ENCODE measurements at regions not wholly inside any gene's neighbourhood (a gene's known extent, or its start where the extent isn't known, plus 50 kb on each side); places are given as distances from the start of the nearest gene placed in this dataset.

DNA sequence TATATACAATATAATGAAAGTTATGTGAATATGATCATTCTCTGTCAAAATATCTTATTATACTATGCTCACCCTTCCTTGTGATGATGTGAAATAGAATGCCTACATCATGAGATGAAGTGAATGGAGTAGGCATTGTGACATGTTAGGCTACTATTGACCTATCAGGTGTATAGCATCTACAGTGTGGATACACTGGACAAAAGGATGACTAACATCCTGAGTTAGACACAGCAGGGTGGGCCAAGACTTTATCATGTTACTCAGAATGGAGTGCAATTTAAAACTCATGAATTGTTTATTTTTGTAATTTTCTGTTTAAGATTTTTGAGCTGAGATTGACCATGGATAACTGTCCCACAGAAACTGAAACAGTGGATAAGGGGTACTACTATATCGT lies 53.4 kb upstream of the NAV3 start:
- Histone ChIP-seq H3K4me3 (ENCODE audit: low read depth, low read length) (no peak overlapping the region), H3K36me3 (ENCODE audit: control insufficient read depth in 2 of 2, insufficient read depth in 1 of 2, low read length in 2 of 2) (no peaks in the 10 kb centered on the region), H3K9me3 (ENCODE audit: control insufficient read depth, insufficient read depth, low read depth, low read length) (no peaks in the 10 kb centered on the region), H3K4me1 (ENCODE audit: control insufficient read depth, insufficient read depth, low read length) (no peaks in the 10 kb centered on the region), H3K27ac (ENCODE audit: extremely low read depth, low read depth, low read length) (no peak overlapping the region)
- ChIA-PET CTCF (no interaction called here), POLR2A (no interaction called here)
- TF ChIP-seq TSHZ1 (tag by site-specific recombination; IDR thresholded peaks at IDR 0.05; ENCODE audit: borderline replicate concordance) (no peak), ELK4 (IDR thresholded peaks at IDR 0.05; ENCODE audit: borderline replicate concordance, low read depth, low read length) (no peak), KLF17 (tag by site-specific recombination; IDR thresholded peaks at IDR 0.05) (no peak), ZNF600 (tag by site-specific recombination; IDR thresholded peaks at IDR 0.05) (no peak), GLI4 (tag by site-specific recombination; IDR thresholded peaks at IDR 0.05) (no peak), ZBTB48 (tag by site-specific recombination; IDR thresholded peaks at IDR 0.05) (no peak), ZNF629 (tag by site-specific recombination; IDR thresholded peaks at IDR 0.05) (no peak), ZNF274 (IDR thresholded peaks at IDR 0.05; ENCODE audit: low read length) (no peak), ZNF274 (tag by site-specific recombination; IDR thresholded peaks at IDR 0.05; ENCODE audit: borderline replicate concordance) (no peak), TCF7L2 (IDR thresholded peaks at IDR 0.05; ENCODE audit: borderline replicate concordance, low read depth, low read length) (no peak), SP3 (tag by site-specific recombination; IDR thresholded peaks at IDR 0.05) (no peak), SP2 (tag by site-specific recombination; IDR thresholded peaks at IDR 0.05) (no peak), ZBTB7A (tag by site-specific recombination; IDR thresholded peaks at IDR 0.05; ENCODE audit: low read depth) (no peak), ZNF112 (tag by site-specific recombination; IDR thresholded peaks at IDR 0.05) (no peak), ZNF221 (tag by site-specific recombination; IDR thresholded peaks at IDR 0.05; ENCODE audit: borderline replicate concordance) (no peak), ZNF423 (tag by site-specific recombination; IDR thresholded peaks at IDR 0.05) (no peak), SALL2 (tag by site-specific recombination; IDR thresholded peaks at IDR 0.05; ENCODE audit: borderline replicate concordance) (no peak), ZNF239 (tag by site-specific recombination; IDR thresholded peaks at IDR 0.05) (no peak)

- Histone ChIP-seq H3K27ac (ENCODE audit: extremely low read depth, low read depth, low read length) (no peak overlapping the region), H3K9me3 (ENCODE audit: control insufficient read depth, insufficient read depth, low read depth, low read length) (no peaks in the 10 kb centered on the region), H3K36me3 (ENCODE audit: control insufficient read depth in 2 of 2, insufficient read depth in 1 of 2, low read length in 2 of 2) (no peaks in the 10 kb centered on the region), H3K4me3 (ENCODE audit: low read depth, low read length) (no peak overlapping the region), H3K4me1 (ENCODE audit: control insufficient read depth, insufficient read depth, low read length) (no peaks in the 10 kb centered on the region)
- ChIA-PET POLR2A (no interaction called here), CTCF (no interaction called here)
- TF ChIP-seq ZNF548 (tag by site-specific recombination; IDR thresholded peaks at IDR 0.05) (no peak), KLF7 (tag by site-specific recombination; IDR thresholded peaks at IDR 0.05; ENCODE audit: borderline replicate concordance) (no peak), ZNF610 (tag by site-specific recombination; IDR thresholded peaks at IDR 0.05; ENCODE audit: borderline replicate concordance) (no peak), MYNN (tag by site-specific recombination; IDR thresholded peaks at IDR 0.05; ENCODE audit: borderline replicate concordance) (no peak), OSR2 (tag by site-specific recombination; IDR thresholded peaks at IDR 0.05) (no peak), ZNF169 (tag by site-specific recombination; IDR thresholded peaks at IDR 0.05) (no peak), SALL2 (tag by site-specific recombination; IDR thresholded peaks at IDR 0.05; ENCODE audit: borderline replicate concordance) (no peak), ZNF2 (tag by site-specific recombination; IDR thresholded peaks at IDR 0.05) (no peak), ZNF121 (tag by site-specific recombination; IDR thresholded peaks at IDR 0.05) (no peak), HOXD13 (CRISPR knock-in tag; IDR thresholded peaks at IDR 0.05; ENCODE audit: borderline replicate concordance) (no peak), BCL6B (tag by site-specific recombination; IDR thresholded peaks at IDR 0.05) (no peak), ZNF549 (tag by site-specific recombination; IDR thresholded peaks at IDR 0.05) (no peak), YY1 (tag by site-specific recombination; IDR thresholded peaks at IDR 0.05) (no peak), ZNF202 (tag by site-specific recombination; IDR thresholded peaks at IDR 0.05; ENCODE audit: borderline replicate concordance) (no peak)
Measured at GRCh38 chr12:77774761-77775160, 55.9 kb upstream of the NAV3 start.

Data from HEK293 (cell line).